ENCODE measurements at regions not wholly inside any gene's neighbourhood (a gene's known extent, or its start where the extent isn't known, plus 50 kb on each side); places are given as distances from the start of the nearest gene placed in this dataset.

GRCh38 chr11:11746449-11746848, 95.3 kb upstream of the USP47 start:
- Histone ChIP-seq H2BK5ac (ENCODE audit: low read depth, low read length, poor library complexity, severe bottlenecking) (no peak overlapping the region), H4K5ac (ENCODE audit: low read depth, low read length) (no peak overlapping the region), H4K8ac (ENCODE audit: low read depth in 2 of 2, low read length in 2 of 2) (no peak overlapping the region), H3K27ac (ENCODE audit: insufficient read depth, low read length) (no peak overlapping the region), H3K14ac (replicated peaks; ENCODE audit: low read depth, low read length) (no peak overlapping the region), H2BK15ac (ENCODE audit: low read depth, low read length) (no peak overlapping the region), H3K4me3 (ENCODE audit: insufficient read depth, low read depth, low read length) (no peak overlapping the region), H2AK5ac (ENCODE audit: low read depth, low read length) (no peak overlapping the region), H2BK120ac (ENCODE audit: low read depth, low read length) (no peak overlapping the region), H2AFZ (replicated peaks; ENCODE audit: low read length, poor library complexity) (no peak overlapping the region), H3K4ac (ENCODE audit: low read depth, low read length) (no peak overlapping the region), H2BK20ac (ENCODE audit: low read depth, low read length) (no peak overlapping the region), H2AK9ac (replicated peaks; ENCODE audit: low read depth, low read length, poor library complexity) (no peak overlapping the region), H3K79me1 (ENCODE audit: low read depth in 1 of 2, low read length in 2 of 2) (no peaks in the 10 kb centered on the region), H3K56ac (ENCODE audit: extremely low read depth, insufficient read depth, low read length) (no peak overlapping the region), H3K9me1 (ENCODE audit: insufficient read depth, low read length) (no peaks in the 10 kb centered on the region), H3K4me1 (ENCODE audit: control insufficient read depth, insufficient read depth, low read length) (no peaks in the 10 kb centered on the region; the same call in 1 of the 2 replicates), H4K91ac (ENCODE audit: insufficient read depth, low read depth, low read length) (no peak overlapping the region), H3K36me3 (ENCODE audit: control insufficient read depth, insufficient read depth, low read length) (no peaks in the 10 kb centered on the region), H3K4me2 (ENCODE audit: low read depth, low read length) (no peak overlapping the region), H3K18ac (ENCODE audit: low read depth, low read length) (no peak overlapping the region), H4K20me1 (ENCODE audit: insufficient read depth, low read length) (no peaks in the 10 kb centered on the region), H3K9ac (ENCODE audit: low read depth, low read length) (no peak overlapping the region), H3K23ac (ENCODE audit: low read depth, low read length) (no peak overlapping the region), H3K27me3 (ENCODE audit: control insufficient read depth, insufficient read depth, low read length) (peaks cover 13% of the 10 kb centered on the region), H3K9me3 (ENCODE audit: control insufficient read depth, insufficient read depth, low read length) (no peaks in the 10 kb centered on the region)
- WGBS, 2 experiments (ENCODE audit: extremely low coverage in 2 of 2, insufficient read length in 1 of 2): no CpG with 5 or more reads among the region's 1 CpG
- intact Hi-C loops (cut with micrococcal nuclease) (no loop called here), in situ Hi-C loops (cut with MboI; ENCODE audit: low sequenced_read_pairs) (no loop called here), dilution Hi-C loops (cut with HindIII; ENCODE audit: low sequenced_read_pairs, unreplicated experiment) (no loop called here)
- no TSS peak for BruUV-seq (replicated peaks)
- no peak for TF ChIP-seq NFE2L2 (IDR thresholded peaks at IDR 0.05; ENCODE audit: low read depth, low read length)
- no peak for TF ChIP-seq SMC3 (IDR thresholded peaks at IDR 0.05; ENCODE audit: low read depth, low read length)
- TF ChIP-seq RCOR1 (IDR thresholded peaks at IDR 0.05; ENCODE audit: insufficient replicate concordance, low read length): no peak
- peak; percentile 11; the same call in 1 of the 2 replicates for TF ChIP-seq USF2 (IDR thresholded peaks at IDR 0.05; ENCODE audit: low read depth, low read length)
- DNase-seq: no peak
- ChIA-PET POLR2A (ENCODE audit: unreplicated experiment) (no interaction called here), CTCF (interaction anchor here (0.6 kb wide), 1 partner anchor 804 kb away, joined by 3 read pairs; no protein-coding TSS in a partner anchor)
- no peak for ATAC-seq (ENCODE audit: low read depth)

Measured in IMR-90 (cell line).